Sigmoid colon (tissue), 6 donors: ENCODE measurements at regions not wholly inside any gene's neighbourhood (a gene's known extent, or its start where the extent isn't known, plus 50 kb on each side); places are given as distances from the start of the nearest gene placed in this dataset.
A peak's percentile ranks its signal among the peaks of the same experiment; 100 is the strongest.

Experiments
- DNase-seq: peaks from one replicate; pipeline ENCODE4 v3.0.0-alpha.2; 2019
- H3K27ac ChIP-seq, 4 donors: fragments of 200-600 bp; sonication (generic); one replicate each; pipeline ENCODE4 v1.5.1; 2016 to 2019; ENCODE audit warnings: mild to moderate bottlenecking in 1 of 4
- H3K27me3 ChIP-seq, 3 donors: fragments of 200-600 bp; sonication (generic); one replicate each; pipeline ENCODE4 v1.5.1; 2019; ENCODE audit warnings: mild to moderate bottlenecking in 1 of 3
- H3K36me3 ChIP-seq, 4 donors: fragments of 200-600 bp; sonication (generic); one replicate each; pipeline ENCODE4 v1.5.1; 2016 to 2019
- H3K4me1 ChIP-seq, 4 donors: fragments of 200-600 bp; sonication (generic); one replicate each; pipeline ENCODE4 v1.5.1; 2017 to 2019
- H3K4me3 ChIP-seq, 4 donors: fragments of 200-600 bp; sonication (generic); one replicate each; pipeline ENCODE4 v1.5.1; 2017 to 2019; ENCODE audit warnings: mild to moderate bottlenecking in 2 of 4, moderate library complexity in 1 of 4
- H3K9me3 ChIP-seq, 4 donors: fragments of 200-600 bp in 3 of 4; sonication (generic) in 3 of 4; one replicate each; pipeline versions ENCODE4 v1.5.1 to v1.6.1; 2013 to 2019
- EP300 ChIP-seq, 4 donors: sonication (generic); formaldehyde crosslinking; IDR thresholded peaks; one replicate each; pipeline ENCODE4 v1.6.1; 2017; ENCODE audit warnings: antibody characterized with exemption in 4 of 4
- POLR2A ChIP-seq, 2 donors: fragments of 450-650 bp; IDR thresholded peaks; one replicate each; pipeline ENCODE4 v1.6.1; 2016; ENCODE audit warnings: antibody characterized with exemption in 2 of 2, mild to moderate bottlenecking in 2 of 2, moderate library complexity in 2 of 2
- POLR2AphosphoS5 ChIP-seq, 4 donors: sonication (generic); formaldehyde crosslinking; IDR thresholded peaks; one replicate each; pipeline ENCODE4 v1.6.1; 2017; ENCODE audit warnings: antibody characterized with exemption in 4 of 4
- WGBS, 2 donors: extraction: QIAGEN DNeasy Blood & Tissue Kit; methylation state at CpG; one replicate each; pipeline ENCODE4 v1.1.7; 2013; 5-methylcytosine and 5-hydroxymethylcytosine counted together
- intact Hi-C: fragments of 100-400 bp; cut with DNase I; formaldehyde crosslinking; loops from one replicate; pipeline ENCODE4 v1.15.1; 2023
- TF ChIP-seq, protein P1 (sequence below), 4 experiments: fragments of 450-650 bp in 3 of 4; fragments of 200-600 bp in 1 of 4; IDR thresholded peaks; one replicate each; pipeline ENCODE4 v1.5.1; 2016 to 2019; ENCODE audit warnings: antibody characterized with exemption in 4 of 4, mild to moderate bottlenecking in 3 of 4, moderate library complexity in 2 of 4
- donor health status: healthy with polysubstance abuse.
- donor health status: healthy.

GRCh38 chr12:92563819-92564218 is 139.0 kb upstream of the PLEKHG7 start:
- Histone ChIP-seq H3K9me3 (no peaks in the 10 kb centered on the region), H3K27me3 (no peaks in the 10 kb centered on the region), H3K27ac (no peak overlapping the region), H3K4me1 (peaks cover 2 to 41% (median 22%) of the 10 kb centered on the region in 4 donors), H3K4me3 (no peak overlapping the region), H3K36me3 (no peaks in the 10 kb centered on the region)
- intact Hi-C loops, result loop anchor here (2.0 to 10.0 kb wide), 3 partner anchors 62 to 529 kb away; no protein-coding TSS in a partner anchor
- no peak for DNase-seq
- whole genome bisulfite sequencing, 2 donors, result 46 to 90% methylated on average over 1 of the region's 1 CpG
- TF ChIP-seq POLR2AphosphoS5 (IDR thresholded peaks at IDR 0.05) (no peak), POLR2A (IDR thresholded peaks at IDR 0.05) (no peak), EP300 (IDR thresholded peaks at IDR 0.05) (no peak)
- TF ChIP-seq, protein P1, sequence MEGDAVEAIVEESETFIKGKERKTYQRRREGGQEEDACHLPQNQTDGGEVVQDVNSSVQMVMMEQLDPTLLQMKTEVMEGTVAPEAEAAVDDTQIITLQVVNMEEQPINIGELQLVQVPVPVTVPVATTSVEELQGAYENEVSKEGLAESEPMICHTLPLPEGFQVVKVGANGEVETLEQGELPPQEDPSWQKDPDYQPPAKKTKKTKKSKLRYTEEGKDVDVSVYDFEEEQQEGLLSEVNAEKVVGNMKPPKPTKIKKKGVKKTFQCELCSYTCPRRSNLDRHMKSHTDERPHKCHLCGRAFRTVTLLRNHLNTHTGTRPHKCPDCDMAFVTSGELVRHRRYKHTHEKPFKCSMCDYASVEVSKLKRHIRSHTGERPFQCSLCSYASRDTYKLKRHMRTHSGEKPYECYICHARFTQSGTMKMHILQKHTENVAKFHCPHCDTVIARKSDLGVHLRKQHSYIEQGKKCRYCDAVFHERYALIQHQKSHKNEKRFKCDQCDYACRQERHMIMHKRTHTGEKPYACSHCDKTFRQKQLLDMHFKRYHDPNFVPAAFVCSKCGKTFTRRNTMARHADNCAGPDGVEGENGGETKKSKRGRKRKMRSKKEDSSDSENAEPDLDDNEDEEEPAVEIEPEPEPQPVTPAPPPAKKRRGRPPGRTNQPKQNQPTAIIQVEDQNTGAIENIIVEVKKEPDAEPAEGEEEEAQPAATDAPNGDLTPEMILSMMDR (IDR thresholded peaks at IDR 0.05), result no peak

DNA sequence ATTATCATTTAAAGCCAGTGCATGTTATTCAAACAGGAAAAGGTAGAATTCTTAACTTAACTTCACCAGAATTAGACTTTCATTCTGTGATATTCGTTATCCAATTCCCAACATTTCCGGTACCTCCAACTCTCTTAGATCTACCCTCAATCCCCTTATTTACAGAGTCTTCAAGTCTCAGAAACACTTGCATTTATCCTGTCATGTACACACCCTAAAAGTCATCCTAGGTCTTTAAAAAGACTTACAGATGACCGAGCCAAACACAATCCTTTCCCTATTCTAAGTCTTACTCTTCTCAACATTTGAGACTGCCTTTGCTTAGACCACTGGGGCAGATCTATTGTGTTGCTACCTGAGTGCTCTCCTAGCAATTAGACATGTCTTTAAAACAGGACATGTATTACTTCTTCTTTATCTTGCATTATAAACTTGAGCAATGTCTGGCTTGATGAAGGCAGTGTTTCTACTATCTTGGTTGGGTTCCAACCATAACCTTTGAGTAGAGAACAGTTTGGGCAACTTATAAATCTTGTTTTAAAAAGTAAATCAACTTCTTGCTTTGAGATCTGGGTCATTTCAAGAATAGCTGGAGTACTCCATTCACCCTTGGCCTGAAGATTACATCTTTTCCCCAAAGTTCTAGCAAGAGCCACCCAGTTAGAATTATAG is 140.6 kb upstream of the PLEKHG7 start:
- Histone ChIP-seq H3K27me3 (no peaks in the 10 kb centered on the region), H3K36me3 (no peaks in the 10 kb centered on the region), H3K4me3 (no peak overlapping the region), H3K9me3 (no peaks in the 10 kb centered on the region), H3K27ac (peak overlapping the region; percentile 25 to 82 (median 68)), H3K4me1 (peaks cover 2 to 41% (median 24%) of the 10 kb centered on the region in 4 donors)
- TF ChIP-seq POLR2A (IDR thresholded peaks at IDR 0.05) (no peak), POLR2AphosphoS5 (IDR thresholded peaks at IDR 0.05) (no peak), EP300 (IDR thresholded peaks at IDR 0.05) (no peak)
- TF ChIP-seq, protein P1 (IDR thresholded peaks at IDR 0.05), result no peak
- no peak for DNase-seq
- intact Hi-C loops, result loop anchor here (2.0 to 10.0 kb wide), 3 partner anchors 60 to 527 kb away; no protein-coding TSS in a partner anchor
- 64 to 66% methylated on average over 3 of the region's 3 CpGs for WGBS, 2 donors

- no peaks in the 10 kb centered on the region for H3K9me3 ChIP-seq
- H3K27ac ChIP-seq, result peak overlapping the region; percentile 25 to 82 (median 68)
- peaks cover 2 to 41% (median 24%) of the 10 kb centered on the region in 4 donors for H3K4me1 ChIP-seq
- H3K36me3 ChIP-seq, result no peaks in the 10 kb centered on the region
- H3K4me3 ChIP-seq, result no peak overlapping the region
- TF ChIP-seq POLR2A (IDR thresholded peaks at IDR 0.05), result no peak
- peak in 1 of 4 donors; percentile 58 for TF ChIP-seq EP300 (IDR thresholded peaks at IDR 0.05)
- TF ChIP-seq POLR2AphosphoS5 (IDR thresholded peaks at IDR 0.05), result peak; percentile 27 to 74 (median 64)
- intact Hi-C loops, result loop anchor here (5.0 to 10.0 kb wide), 2 partner anchors 59 to 527 kb away; no protein-coding TSS in a partner anchor
- WGBS, 2 donors, result 20 to 42% methylated on average over 3 of the region's 3 CpGs
- no peaks in the 10 kb centered on the region for H3K27me3 ChIP-seq
- DNase-seq, result peak; percentile 88
Observed at GRCh38 chr12:92561543-92561899, 141.3 kb upstream of the PLEKHG7 start.

GRCh38 chr12:92560713-92561542 is 141.9 kb upstream of the PLEKHG7 start:
- Histone ChIP-seq H3K27ac (peak overlapping the region; percentile 25 to 82 (median 68)), H3K27me3 (no peaks in the 10 kb centered on the region), H3K4me1 (peaks cover 2 to 41% (median 24%) of the 10 kb centered on the region in 4 donors), H3K36me3 (no peaks in the 10 kb centered on the region), H3K4me3 (no peak overlapping the region), H3K9me3 (no peaks in the 10 kb centered on the region)
- intact Hi-C loops, result loop anchor here (5.0 to 10.0 kb wide), 2 partner anchors 59 to 526 kb away; no protein-coding TSS in a partner anchor
- WGBS, 2 donors, result 83% methylated on average over 6 of the region's 6 CpGs
- no peak for DNase-seq
- no peak for TF ChIP-seq POLR2AphosphoS5 (IDR thresholded peaks at IDR 0.05)
- TF ChIP-seq EP300 (IDR thresholded peaks at IDR 0.05), result no peak
- no peak for TF ChIP-seq POLR2A (IDR thresholded peaks at IDR 0.05)
- TF ChIP-seq, protein P1 (IDR thresholded peaks at IDR 0.05), result no peak

DNA sequence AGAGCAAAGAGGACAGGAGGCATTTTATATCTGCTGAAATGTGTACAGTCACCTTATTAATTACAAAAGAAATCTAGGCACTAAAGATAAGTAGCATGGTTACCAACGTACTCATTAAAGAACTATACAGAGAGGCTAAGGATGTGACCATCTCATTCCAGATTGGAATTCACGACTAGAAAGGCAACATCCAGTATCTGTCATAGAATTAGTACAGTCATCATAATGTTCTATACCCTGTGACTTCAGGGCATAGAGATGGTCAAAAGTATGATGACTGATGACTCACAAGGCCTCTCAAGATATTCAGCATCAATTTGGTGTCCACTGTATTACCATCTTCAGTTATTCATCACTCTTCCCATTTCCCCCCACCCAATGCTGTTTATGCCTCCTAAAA is 144.0 kb upstream of the PLEKHG7 start:
- intact Hi-C loops, result no loop called here
- Histone ChIP-seq H3K4me1 (peaks cover 2 to 55% (median 24%) of the 10 kb centered on the region in 4 donors), H3K4me3 (no peak overlapping the region), H3K36me3 (no peaks in the 10 kb centered on the region), H3K27me3 (no peaks in the 10 kb centered on the region), H3K9me3 (no peaks in the 10 kb centered on the region), H3K27ac (peak overlapping the region in 2 of 4 donors; percentile 13 to 42)
- WGBS, 2 donors, result 80 to 85% methylated on average over 2 of the region's 2 CpGs
- DNase-seq, result no peak
- TF ChIP-seq POLR2AphosphoS5 (IDR thresholded peaks at IDR 0.05) (no peak), POLR2A (IDR thresholded peaks at IDR 0.05) (no peak)
